ENCODE measurements at regions not wholly inside any gene's neighbourhood (a gene's known extent, or its start where the extent isn't known, plus 50 kb on each side); places are given as distances from the start of the nearest gene placed in this dataset.

DNA sequence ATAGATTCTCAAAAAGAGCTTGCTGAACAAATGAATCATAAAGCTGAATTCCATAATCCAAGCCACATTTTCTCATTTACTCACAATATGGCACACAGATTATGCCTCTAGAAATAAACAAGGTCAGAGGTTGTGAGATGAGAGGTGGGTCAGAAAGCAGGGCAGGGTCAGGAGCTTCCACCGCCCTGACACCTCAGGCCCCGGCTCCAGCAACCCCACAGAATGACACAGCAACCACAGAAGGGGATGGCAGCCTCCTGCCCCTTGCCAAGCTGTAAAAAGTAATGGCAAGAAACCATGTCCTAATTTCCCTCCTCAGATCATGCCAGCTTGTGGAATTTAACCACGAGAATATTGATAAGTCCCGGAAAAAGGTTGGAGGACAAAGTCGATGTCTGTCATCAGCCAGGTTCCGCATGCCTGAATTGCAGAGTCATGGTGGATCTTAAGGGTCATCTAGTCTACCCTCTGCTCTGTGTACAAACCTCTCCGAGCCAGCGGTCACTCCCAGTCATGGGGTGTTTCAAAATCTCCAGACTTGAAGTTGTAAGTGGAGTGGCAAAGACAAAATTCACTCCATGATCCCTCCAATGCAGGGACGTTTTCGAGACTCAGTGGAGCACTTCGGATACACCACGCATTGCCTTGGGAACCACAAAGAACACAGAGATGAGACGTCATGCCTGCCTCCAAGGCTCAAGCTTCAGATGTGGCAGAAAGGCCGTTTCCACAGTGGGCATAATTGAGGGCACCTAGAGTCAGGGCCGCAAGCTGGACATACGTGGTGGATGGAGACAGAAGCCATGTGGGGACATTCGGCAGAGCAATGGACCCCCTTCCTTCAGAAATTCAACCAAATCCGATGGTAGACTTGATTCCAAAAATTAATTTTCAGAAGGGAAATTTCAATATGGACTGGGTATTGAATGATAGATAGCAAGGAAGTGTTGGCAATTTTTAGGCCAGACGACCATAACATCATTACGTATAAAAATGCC, 254.0 kb downstream of the TOMM20 start (continued):
- TF ChIP-seq KLF16 (IDR thresholded peaks at IDR 0.05): no peak
- no peak for TF ChIP-seq ADNP (tag; IDR thresholded peaks at IDR 0.05)
- TF ChIP-seq CBX1 (IDR thresholded peaks at IDR 0.05; ENCODE audit: low read depth): 0 out of 2 replicates have a peak, but pooled peaks have one; percentile 34
- TF ChIP-seq HDAC3 (IDR thresholded peaks at IDR 0.05; ENCODE audit: borderline replicate concordance, partially characterized antibody): peak; percentile 66
- peak; percentile 90 for TF ChIP-seq SMARCE1 (IDR thresholded peaks at IDR 0.05)
- no peak for TF ChIP-seq YBX1 (IDR thresholded peaks at IDR 0.05)
- TF ChIP-seq, protein P1, sequence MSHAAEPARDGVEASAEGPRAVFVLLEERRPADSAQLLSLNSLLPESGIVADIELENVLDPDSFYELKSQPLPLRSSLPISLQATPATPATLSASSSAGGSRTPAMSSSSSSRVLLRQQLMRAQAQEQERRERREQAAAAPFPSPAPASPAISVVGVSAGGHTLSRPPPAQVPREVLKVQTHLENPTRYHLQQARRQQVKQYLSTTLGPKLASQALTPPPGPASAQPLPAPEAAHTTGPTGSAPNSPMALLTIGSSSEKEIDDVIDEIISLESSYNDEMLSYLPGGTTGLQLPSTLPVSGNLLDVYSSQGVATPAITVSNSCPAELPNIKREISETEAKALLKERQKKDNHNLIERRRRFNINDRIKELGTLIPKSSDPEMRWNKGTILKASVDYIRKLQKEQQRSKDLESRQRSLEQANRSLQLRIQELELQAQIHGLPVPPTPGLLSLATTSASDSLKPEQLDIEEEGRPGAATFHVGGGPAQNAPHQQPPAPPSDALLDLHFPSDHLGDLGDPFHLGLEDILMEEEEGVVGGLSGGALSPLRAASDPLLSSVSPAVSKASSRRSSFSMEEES (CRISPR knock-in tag; IDR thresholded peaks at IDR 0.05): no peak; the same call in none of the 2 replicates
- TF ChIP-seq, protein P2, sequence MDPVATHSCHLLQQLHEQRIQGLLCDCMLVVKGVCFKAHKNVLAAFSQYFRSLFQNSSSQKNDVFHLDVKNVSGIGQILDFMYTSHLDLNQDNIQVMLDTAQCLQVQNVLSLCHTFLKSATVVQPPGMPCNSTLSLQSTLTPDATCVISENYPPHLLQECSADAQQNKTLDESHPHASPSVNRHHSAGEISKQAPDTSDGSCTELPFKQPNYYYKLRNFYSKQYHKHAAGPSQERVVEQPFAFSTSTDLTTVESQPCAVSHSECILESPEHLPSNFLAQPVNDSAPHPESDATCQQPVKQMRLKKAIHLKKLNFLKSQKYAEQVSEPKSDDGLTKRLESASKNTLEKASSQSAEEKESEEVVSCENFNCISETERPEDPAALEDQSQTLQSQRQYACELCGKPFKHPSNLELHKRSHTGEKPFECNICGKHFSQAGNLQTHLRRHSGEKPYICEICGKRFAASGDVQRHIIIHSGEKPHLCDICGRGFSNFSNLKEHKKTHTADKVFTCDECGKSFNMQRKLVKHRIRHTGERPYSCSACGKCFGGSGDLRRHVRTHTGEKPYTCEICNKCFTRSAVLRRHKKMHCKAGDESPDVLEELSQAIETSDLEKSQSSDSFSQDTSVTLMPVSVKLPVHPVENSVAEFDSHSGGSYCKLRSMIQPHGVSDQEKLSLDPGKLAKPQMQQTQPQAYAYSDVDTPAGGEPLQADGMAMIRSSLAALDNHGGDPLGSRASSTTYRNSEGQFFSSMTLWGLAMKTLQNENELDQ (CRISPR knock-in tag; IDR thresholded peaks at IDR 0.05; ENCODE audit: borderline replicate concordance): no peak
- peak; percentile 59; the same call in 1 of the 2 replicates for TF ChIP-seq ZNF511 (CRISPR knock-in tag; IDR thresholded peaks at IDR 0.05)
- TF ChIP-seq STAG1 (CRISPR knock-in tag; IDR thresholded peaks at IDR 0.05; ENCODE audit: borderline replicate concordance): no peak
- no peak for TF ChIP-seq MYBL2 (IDR thresholded peaks at IDR 0.05; ENCODE audit: low read depth)
- TF ChIP-seq MYBL2 (CRISPR knock-in tag; IDR thresholded peaks at IDR 0.05; ENCODE audit: borderline replicate concordance): no peak
- TF ChIP-seq, protein P3, sequence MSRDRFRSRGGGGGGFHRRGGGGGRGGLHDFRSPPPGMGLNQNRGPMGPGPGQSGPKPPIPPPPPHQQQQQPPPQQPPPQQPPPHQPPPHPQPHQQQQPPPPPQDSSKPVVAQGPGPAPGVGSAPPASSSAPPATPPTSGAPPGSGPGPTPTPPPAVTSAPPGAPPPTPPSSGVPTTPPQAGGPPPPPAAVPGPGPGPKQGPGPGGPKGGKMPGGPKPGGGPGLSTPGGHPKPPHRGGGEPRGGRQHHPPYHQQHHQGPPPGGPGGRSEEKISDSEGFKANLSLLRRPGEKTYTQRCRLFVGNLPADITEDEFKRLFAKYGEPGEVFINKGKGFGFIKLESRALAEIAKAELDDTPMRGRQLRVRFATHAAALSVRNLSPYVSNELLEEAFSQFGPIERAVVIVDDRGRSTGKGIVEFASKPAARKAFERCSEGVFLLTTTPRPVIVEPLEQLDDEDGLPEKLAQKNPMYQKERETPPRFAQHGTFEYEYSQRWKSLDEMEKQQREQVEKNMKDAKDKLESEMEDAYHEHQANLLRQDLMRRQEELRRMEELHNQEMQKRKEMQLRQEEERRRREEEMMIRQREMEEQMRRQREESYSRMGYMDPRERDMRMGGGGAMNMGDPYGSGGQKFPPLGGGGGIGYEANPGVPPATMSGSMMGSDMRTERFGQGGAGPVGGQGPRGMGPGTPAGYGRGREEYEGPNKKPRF (IDR thresholded peaks at IDR 0.05; ENCODE audit: low read depth, low read length): no peak

Measured in K562 (cell line).